DND-41 (cell line): ENCODE measurements at regions not wholly inside any gene's neighbourhood (a gene's known extent, or its start where the extent isn't known, plus 50 kb on each side); places are given as distances from the start of the nearest gene placed in this dataset.

Source experiments
- ATAC-seq: fragments of 200-7000 bp; cut with Tn5 transposase; 3 replicates; pipeline ENCODE4 v1.9.1; 2021; ENCODE audit warnings: low read depth; ENCODE audit not compliant: insufficient read depth
- DNase-seq: peaks from one replicate; pipeline ENCODE4 v3.0.0-alpha.2; 2020
- H2AFZ ChIP-seq: 2 replicates; pipeline ENCODE4 v1.6.0; 2012; ENCODE audit warnings: low read depth, low read length
- H3K27ac ChIP-seq: 2 replicates; pipeline ENCODE4 v1.5.1; 2012; ENCODE audit warnings: low read length, inconsistent platforms
- H3K27me3 ChIP-seq: fragments of 200-600 bp; sonication (generic); 2 replicates; pipeline ENCODE4 v1.6.0; 2012; ENCODE audit warnings: low read length, mild to moderate bottlenecking, inconsistent platforms; ENCODE audit not compliant: insufficient read depth, poor library complexity
- H3K36me3 ChIP-seq: 2 replicates; pipeline ENCODE4 v1.5.1; 2012; ENCODE audit warnings: low read length, inconsistent platforms; ENCODE audit not compliant: insufficient read depth
- H3K4me1 ChIP-seq: 2 replicates; pipeline ENCODE4 v1.5.1; 2012; ENCODE audit warnings: mild to moderate bottlenecking, low read length; ENCODE audit not compliant: insufficient read depth
- H3K4me2 ChIP-seq: 2 replicates; pipeline ENCODE4 v1.6.0; 2012; ENCODE audit warnings: mild to moderate bottlenecking, moderate library complexity, low read length, inconsistent platforms; ENCODE audit not compliant: insufficient read depth
- H3K4me3 ChIP-seq, 2 experiments: fragments of 200-600 bp in 1 of 2; shearing (Covaris generic) in 1 of 2; 2 replicates each; pipeline ENCODE4 v1.5.1; 2012 to 2016; ENCODE audit warnings: inconsistent platforms in 2 of 2, low read length in 2 of 2, mild to moderate bottlenecking in 2 of 2, low read depth in 1 of 2, moderate library complexity in 1 of 2
- H3K79me2 ChIP-seq: 2 replicates; pipeline ENCODE4 v1.6.0; 2012; ENCODE audit warnings: low read length, inconsistent platforms; ENCODE audit not compliant: insufficient read depth
- H3K9ac ChIP-seq: 2 replicates; pipeline ENCODE4 v1.6.0; 2012; ENCODE audit warnings: low read depth, mild to moderate bottlenecking, inconsistent platforms, low read length, moderate library complexity
- H3K9me3 ChIP-seq: 2 replicates; pipeline ENCODE4 v1.5.1; 2012; ENCODE audit warnings: low read length, moderate library complexity, mild to moderate bottlenecking, inconsistent platforms; ENCODE audit not compliant: insufficient read depth, severe bottlenecking
- H4K20me1 ChIP-seq: 2 replicates; pipeline ENCODE4 v1.6.0; 2012; ENCODE audit warnings: low read length; ENCODE audit not compliant: insufficient read depth
- EZH2 ChIP-seq: IDR thresholded peaks from 3 replicates; pipeline ENCODE4 v1.6.1; 2012; ENCODE audit warnings: borderline replicate concordance, low read depth, mild to moderate bottlenecking, moderate library complexity, low read length, inconsistent platforms; ENCODE audit not compliant: severe bottlenecking
- TF ChIP-seq, protein P1 (sequence below): IDR thresholded peaks from 2 replicates; pipeline ENCODE4 v1.5.1; 2012; ENCODE audit warnings: borderline replicate concordance, low read length, moderate library complexity, mild to moderate bottlenecking; ENCODE audit not compliant: poor library complexity, severe bottlenecking; ENCODE audit errors: extremely low read depth

DNA sequence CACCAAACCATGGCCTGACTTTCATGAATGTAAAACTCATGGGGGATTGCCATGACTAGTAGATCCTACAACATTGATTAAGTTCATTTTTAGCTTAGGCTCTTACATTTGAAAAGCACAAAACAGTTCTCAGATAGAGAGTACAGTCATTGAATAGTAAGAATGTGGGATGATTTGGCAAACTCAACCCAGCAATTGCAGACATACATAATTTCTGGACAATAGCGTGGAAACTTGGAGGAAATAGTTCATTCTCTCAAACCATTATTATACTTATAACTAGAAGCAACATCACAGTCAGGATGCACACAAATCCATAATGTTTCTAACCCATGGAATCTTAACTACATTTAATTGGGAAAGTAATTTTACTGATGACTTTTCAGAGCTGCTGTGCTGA, 598.2 kb downstream of the LMO4 start:
- Histone ChIP-seq H3K9ac (no peak overlapping the region), H3K36me3 (no peaks in the 10 kb centered on the region), H3K4me2 (no peak overlapping the region), H3K79me2 (no peaks in the 10 kb centered on the region), H3K4me1 (no peaks in the 10 kb centered on the region), H3K9me3 (no peaks in the 10 kb centered on the region), H3K27me3 (no peaks in the 10 kb centered on the region), H3K4me3 (no peak overlapping the region), H3K27ac (no peak overlapping the region), H4K20me1 (no peaks in the 10 kb centered on the region), H2AFZ (no peak overlapping the region)
- ATAC-seq: no peak
- DNase-seq: no peak
- TF ChIP-seq, protein P1, sequence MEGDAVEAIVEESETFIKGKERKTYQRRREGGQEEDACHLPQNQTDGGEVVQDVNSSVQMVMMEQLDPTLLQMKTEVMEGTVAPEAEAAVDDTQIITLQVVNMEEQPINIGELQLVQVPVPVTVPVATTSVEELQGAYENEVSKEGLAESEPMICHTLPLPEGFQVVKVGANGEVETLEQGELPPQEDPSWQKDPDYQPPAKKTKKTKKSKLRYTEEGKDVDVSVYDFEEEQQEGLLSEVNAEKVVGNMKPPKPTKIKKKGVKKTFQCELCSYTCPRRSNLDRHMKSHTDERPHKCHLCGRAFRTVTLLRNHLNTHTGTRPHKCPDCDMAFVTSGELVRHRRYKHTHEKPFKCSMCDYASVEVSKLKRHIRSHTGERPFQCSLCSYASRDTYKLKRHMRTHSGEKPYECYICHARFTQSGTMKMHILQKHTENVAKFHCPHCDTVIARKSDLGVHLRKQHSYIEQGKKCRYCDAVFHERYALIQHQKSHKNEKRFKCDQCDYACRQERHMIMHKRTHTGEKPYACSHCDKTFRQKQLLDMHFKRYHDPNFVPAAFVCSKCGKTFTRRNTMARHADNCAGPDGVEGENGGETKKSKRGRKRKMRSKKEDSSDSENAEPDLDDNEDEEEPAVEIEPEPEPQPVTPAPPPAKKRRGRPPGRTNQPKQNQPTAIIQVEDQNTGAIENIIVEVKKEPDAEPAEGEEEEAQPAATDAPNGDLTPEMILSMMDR: no peak

DNA sequence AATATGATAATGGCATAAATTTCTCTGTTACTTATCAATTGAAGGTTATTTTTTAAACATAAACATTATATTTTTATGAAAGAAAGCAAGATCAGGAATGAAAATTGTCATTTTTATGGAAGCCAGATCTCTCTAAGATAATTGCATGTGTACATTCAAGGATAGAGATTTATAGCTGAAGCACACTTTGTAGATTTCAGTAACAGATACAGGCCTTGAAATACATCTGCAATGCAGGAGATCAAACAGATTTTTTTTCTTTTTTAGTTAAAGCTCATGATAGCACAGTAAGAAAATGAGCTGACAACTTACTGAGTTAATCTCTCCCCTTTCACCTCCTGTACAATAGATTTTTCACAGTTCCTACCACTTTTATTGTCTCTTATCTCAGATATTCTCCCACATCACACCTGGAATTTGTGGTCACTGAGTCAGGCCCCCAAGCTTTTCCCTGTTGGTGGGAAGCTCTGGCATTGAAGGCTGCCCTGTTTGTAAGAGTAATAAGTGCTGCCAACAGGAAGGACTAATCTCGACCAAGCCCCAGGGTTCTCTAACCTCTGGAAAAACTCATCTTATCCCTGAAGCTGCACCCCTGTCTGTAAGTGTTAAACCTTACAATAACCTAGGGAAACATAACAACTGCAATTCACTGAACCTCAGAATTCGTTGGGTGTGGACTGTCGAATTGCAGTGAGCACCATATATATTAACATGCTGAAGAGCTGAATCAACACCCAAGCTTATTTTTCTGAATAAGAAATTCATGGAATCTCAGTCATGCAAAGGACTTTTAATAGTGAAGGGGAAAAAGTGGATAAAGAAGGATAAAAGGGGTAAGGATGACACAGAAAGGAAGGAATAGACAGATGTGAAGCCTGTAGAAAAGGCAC, 599.0 kb downstream of the LMO4 start:
- Histone ChIP-seq H2AFZ (no peak overlapping the region; the same call in 1 of the 2 replicates), H3K4me3 (no peak overlapping the region), H3K4me1 (no peaks in the 10 kb centered on the region), H3K79me2 (no peaks in the 10 kb centered on the region), H3K36me3 (no peaks in the 10 kb centered on the region), H4K20me1 (no peaks in the 10 kb centered on the region), H3K9ac (no peak overlapping the region), H3K4me2 (no peak overlapping the region), H3K27ac (no peak overlapping the region), H3K27me3 (no peaks in the 10 kb centered on the region), H3K9me3 (peaks cover 4% of the 10 kb centered on the region)
- TF ChIP-seq EZH2: no peak
- TF ChIP-seq, protein P1: no peak
- DNase-seq (no peak), ATAC-seq (no peak)

DNA sequence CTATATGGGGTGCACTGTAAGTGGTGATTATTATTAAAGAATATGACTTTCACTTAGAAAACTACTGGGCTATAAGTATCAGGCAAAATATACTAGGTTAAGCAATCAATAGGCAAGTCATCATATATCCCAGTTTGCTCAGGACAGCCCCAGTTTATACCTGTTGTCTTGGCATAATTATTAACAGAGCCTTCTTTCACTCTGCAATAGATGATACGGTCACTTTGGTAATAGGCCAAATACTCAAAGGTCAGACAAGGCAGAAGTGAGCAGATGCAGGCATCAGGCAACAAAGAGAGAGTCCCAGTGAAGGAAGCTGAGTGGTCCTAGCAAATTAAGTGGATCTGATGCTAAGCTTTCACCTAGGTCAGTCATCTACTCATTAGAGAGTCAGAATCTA, 599.9 kb downstream of the LMO4 start:
- ATAC-seq (no peak), DNase-seq (no peak)
- Histone ChIP-seq H4K20me1 (no peaks in the 10 kb centered on the region), H3K36me3 (no peaks in the 10 kb centered on the region), H3K4me3 (no peak overlapping the region), H3K27me3 (no peaks in the 10 kb centered on the region), H3K9ac (no peak overlapping the region), H3K79me2 (no peaks in the 10 kb centered on the region), H3K9me3 (peaks cover 4% of the 10 kb centered on the region), H3K4me1 (no peaks in the 10 kb centered on the region), H2AFZ (no peak overlapping the region), H3K4me2 (no peak overlapping the region), H3K27ac (no peak overlapping the region)
- TF ChIP-seq, protein P1: no peak
- no peak for TF ChIP-seq EZH2
